B cell (primary cell): ENCODE measurements at regions not wholly inside any gene's neighbourhood (a gene's known extent, or its start where the extent isn't known, plus 50 kb on each side); places are given as distances from the start of the nearest gene placed in this dataset.

Source experiments
- ATAC-seq: fragments of 200-7000 bp; cut with Tn5 transposase; one replicate; pipeline ENCODE4 v1.10.0; 2021; ENCODE audit warnings: low read depth, mild to moderate bottlenecking, moderate number of reproducible peaks, moderate library complexity
- CTCF ChIA-PET: fragments of 350-600 bp; sonication (Branson Sonifier 250); formaldehyde crosslinking; loops from one replicate; lab custom pipeline; 2021; ENCODE audit warnings: antibody characterized with exemption, inconsistent platforms; lab: Charles Lee
- POLR2A ChIA-PET: fragments of 350-600 bp; sonication (Branson Sonifier 250); formaldehyde crosslinking; loops from one replicate; lab custom pipeline; 2021; ENCODE audit warnings: antibody characterized with exemption; lab: Charles Lee
- DNase-seq: peaks from one replicate; pipeline ENCODE4 v3.0.0; 2013
- H2AFZ ChIP-seq: 2 replicates; pipeline ENCODE4 v1.6.1; 2012; ENCODE audit warnings: mild to moderate bottlenecking, low read depth, low read length; ENCODE audit not compliant: insufficient read depth, poor library complexity, severe bottlenecking
- H3K27ac ChIP-seq, 2 donors: 1 replicate in 1 of 2; 2 replicates in 1 of 2; pipeline ENCODE4 v1.5.1; 2012 to 2013; ENCODE audit warnings: low read length in 2 of 2, mild to moderate bottlenecking in 2 of 2, moderate library complexity in 1 of 2
- H3K27me3 ChIP-seq, 4 experiments: fragments of 200-600 bp in 1 of 4; sonication (generic) in 1 of 4; replicated peaks in 1 of 4; 1 replicate in 2 of 4; 2 replicates in 2 of 4; pipeline versions ENCODE4 v1.6.1 to v1.7.0; 2013 to 2016; ENCODE audit warnings: low read length in 3 of 4, mild to moderate bottlenecking in 2 of 4, mixed read lengths in 1 of 4, moderate library complexity in 1 of 4; ENCODE audit not compliant: insufficient read depth in 4 of 4, control insufficient read depth in 3 of 4; ENCODE audit errors: control extremely low read depth in 1 of 4
- H3K36me3 ChIP-seq, 2 experiments: replicated peaks in 1 of 2; 1 replicate in 1 of 2; 2 replicates in 1 of 2; pipeline versions ENCODE4 v1.6.1 to v1.7.1; 2013; ENCODE audit warnings: low read length in 1 of 2; ENCODE audit not compliant: insufficient read depth in 2 of 2, control insufficient read depth in 1 of 2; ENCODE audit errors: control extremely low read depth in 1 of 2, extremely low read depth in 1 of 2
- H3K4me1 ChIP-seq, 2 donors: fragments of 200-600 bp in 1 of 2; sonication (generic) in 1 of 2; 1 replicate in 1 of 2; 2 replicates in 1 of 2; pipeline versions ENCODE4 v1.5.1 to v1.6.1; 2013 to 2017; ENCODE audit warnings: low read length in 2 of 2; ENCODE audit not compliant: control insufficient read depth in 2 of 2, insufficient read depth in 2 of 2
- H3K4me2 ChIP-seq: replicated peaks from 2 replicates; pipeline ENCODE3; 2012; ENCODE audit warnings: mild to moderate bottlenecking, low read depth, low read length; ENCODE audit not compliant: poor library complexity, severe bottlenecking
- H3K4me3 ChIP-seq, 5 experiments: fragments of 200-600 bp in 1 of 5; sonication (generic) in 1 of 5; 1 replicate in 3 of 5; 2 replicates in 2 of 5; pipeline versions ENCODE4 v1.5.1 to v1.7.0; 2011 to 2016; ENCODE audit warnings: low read length in 4 of 5, mild to moderate bottlenecking in 4 of 5, low read depth in 2 of 5, control low read depth in 1 of 5, moderate library complexity in 1 of 5; ENCODE audit not compliant: insufficient read depth in 1 of 5; ENCODE audit errors: control extremely low read depth in 1 of 5, extremely low read depth in 1 of 5
- H3K79me2 ChIP-seq: fragments of 200-600 bp; sonication (generic); one replicate; pipeline ENCODE4 v1.6.0; 2016; ENCODE audit warnings: low read length; ENCODE audit not compliant: control insufficient read depth, insufficient read depth
- H3K9ac ChIP-seq: fragments of 200-600 bp; sonication (generic); 2 replicates; pipeline ENCODE4 v1.6.1; 2017; ENCODE audit warnings: mild to moderate bottlenecking, low read length, moderate library complexity
- H3K9me3 ChIP-seq, 3 donors: one replicate each; pipeline versions ENCODE4 v1.6.1 to v1.7.1; 2013; ENCODE audit warnings: low read length in 2 of 3; ENCODE audit not compliant: control insufficient read depth in 2 of 3, insufficient read depth in 1 of 3; ENCODE audit errors: control extremely low read depth in 1 of 3
- H4K20me1 ChIP-seq: 2 replicates; pipeline ENCODE4 v1.6.0; 2012; ENCODE audit warnings: mild to moderate bottlenecking, low read length; ENCODE audit not compliant: insufficient read depth, control insufficient read depth, poor library complexity, severe bottlenecking
- H3K27ac Mint-ChIP-seq: one replicate; pipeline ENCODE4 v1.8.0; 2021; ENCODE audit warnings: mixed read lengths
- H3K27me3 Mint-ChIP-seq: one replicate; pipeline ENCODE4 v1.8.0; 2021; ENCODE audit warnings: mixed read lengths
- H3K4me1 Mint-ChIP-seq: one replicate; pipeline ENCODE4 v1.8.0; 2021; ENCODE audit warnings: mixed read lengths
- H3K4me3 Mint-ChIP-seq: one replicate; pipeline ENCODE4 v1.8.0; 2021; ENCODE audit warnings: mixed read lengths
- H3K9me3 Mint-ChIP-seq: one replicate; pipeline ENCODE4 v1.8.0; 2022; ENCODE audit warnings: mixed read lengths; ENCODE audit not compliant: insufficient read depth
- EZH2 ChIP-seq: IDR thresholded peaks from 2 replicates; pipeline ENCODE4 v1.6.1; 2012; ENCODE audit warnings: borderline replicate concordance, low read depth, mild to moderate bottlenecking, moderate library complexity, low read length; ENCODE audit not compliant: insufficient read depth, poor library complexity, severe bottlenecking
- WGBS: methylation state at CpG from one replicate; pipeline ENCODE4 v1.1.5; 2013; ENCODE audit warnings: missing lambda C conversion rate; ENCODE audit not compliant: insufficient coverage; 5-methylcytosine and 5-hydroxymethylcytosine counted together
- intact Hi-C: fragments of 100-400 bp; cut with micrococcal nuclease; formaldehyde crosslinking; loops from one replicate; pipeline ENCODE4 v1.10.0; 2022
- TF ChIP-seq, protein P1 (sequence below): fragments of 200-600 bp; IDR thresholded peaks from one replicate; pipeline ENCODE4 v1.8.0; 2022; ENCODE audit warnings: antibody characterized with exemption, mild to moderate bottlenecking

DNA sequence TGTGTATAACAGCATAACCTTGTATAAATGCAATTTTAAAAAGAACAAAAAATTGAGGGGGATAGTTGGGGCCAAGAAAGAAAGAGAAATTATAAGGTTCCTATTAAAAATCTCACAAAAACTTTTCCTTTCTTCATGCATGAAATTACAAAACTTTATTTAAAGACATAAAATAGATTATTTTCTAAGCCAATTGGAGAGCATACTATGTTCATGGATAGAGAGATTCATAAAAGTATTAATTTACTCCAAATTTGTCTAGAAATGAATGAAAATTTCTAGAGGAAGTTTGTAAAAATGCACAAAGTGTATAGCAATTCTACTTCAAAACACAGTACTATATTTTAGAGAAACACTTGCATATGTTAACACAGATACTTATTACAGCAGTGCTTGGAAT lies 200.4 kb downstream of the PCSK1 start:
- DNase-seq = no peak
- H2AFZ ChIP-seq = no peak overlapping the region

DNA sequence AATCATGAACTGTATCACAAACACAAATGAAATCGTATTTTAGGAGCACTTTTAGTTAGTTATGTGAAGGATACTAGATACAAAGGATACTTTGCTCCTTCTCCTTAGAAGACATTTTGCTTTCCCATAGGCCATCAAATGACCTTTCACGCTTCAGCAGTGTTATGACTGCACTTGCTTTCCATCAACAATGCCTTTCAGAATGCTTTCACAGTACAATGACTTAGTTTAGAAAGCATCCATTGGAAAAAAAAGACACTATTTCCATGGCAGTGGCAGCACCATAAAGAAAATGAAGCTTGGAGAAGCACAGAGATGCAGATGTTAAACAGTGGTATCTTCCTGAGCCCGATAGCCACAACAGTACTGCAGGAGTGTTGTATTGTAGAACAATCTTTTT lies 203.9 kb downstream of the PCSK1 start:
- POLR2A ChIA-PET = no interaction called here
- Histone ChIP-seq H3K9ac (no peak overlapping the region), H3K4me3 (no peak overlapping the region), H3K36me3 (no peaks in the 10 kb centered on the region), H4K20me1 (no peaks in the 10 kb centered on the region), H3K4me2 (no peak overlapping the region), H3K9me3 (no peaks in the 10 kb centered on the region), H3K27ac (no peak overlapping the region), H3K79me2 (no peaks in the 10 kb centered on the region), H3K4me1 (no peaks in the 10 kb centered on the region), H3K27me3 (peaks cover 0 to 2% (median 0%) of the 10 kb centered on the region in 4 experiments), H2AFZ (no peak overlapping the region)
- intact Hi-C loops = no loop called here
- 100% methylated on average over 1 of the region's 3 CpGs for WGBS
- Mint-ChIP-seq H3K27me3 (peaks cover 11% of the 10 kb centered on the region), H3K4me1 (no peaks in the 10 kb centered on the region), H3K4me3 (no peak overlapping the region), H3K27ac (no peak overlapping the region), H3K9me3 (no peaks in the 10 kb centered on the region)
- DNase-seq = no peak
- ATAC-seq = no peak
- TF ChIP-seq EZH2 = no peak
- TF ChIP-seq, protein P1, sequence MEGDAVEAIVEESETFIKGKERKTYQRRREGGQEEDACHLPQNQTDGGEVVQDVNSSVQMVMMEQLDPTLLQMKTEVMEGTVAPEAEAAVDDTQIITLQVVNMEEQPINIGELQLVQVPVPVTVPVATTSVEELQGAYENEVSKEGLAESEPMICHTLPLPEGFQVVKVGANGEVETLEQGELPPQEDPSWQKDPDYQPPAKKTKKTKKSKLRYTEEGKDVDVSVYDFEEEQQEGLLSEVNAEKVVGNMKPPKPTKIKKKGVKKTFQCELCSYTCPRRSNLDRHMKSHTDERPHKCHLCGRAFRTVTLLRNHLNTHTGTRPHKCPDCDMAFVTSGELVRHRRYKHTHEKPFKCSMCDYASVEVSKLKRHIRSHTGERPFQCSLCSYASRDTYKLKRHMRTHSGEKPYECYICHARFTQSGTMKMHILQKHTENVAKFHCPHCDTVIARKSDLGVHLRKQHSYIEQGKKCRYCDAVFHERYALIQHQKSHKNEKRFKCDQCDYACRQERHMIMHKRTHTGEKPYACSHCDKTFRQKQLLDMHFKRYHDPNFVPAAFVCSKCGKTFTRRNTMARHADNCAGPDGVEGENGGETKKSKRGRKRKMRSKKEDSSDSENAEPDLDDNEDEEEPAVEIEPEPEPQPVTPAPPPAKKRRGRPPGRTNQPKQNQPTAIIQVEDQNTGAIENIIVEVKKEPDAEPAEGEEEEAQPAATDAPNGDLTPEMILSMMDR = no peak
- CTCF ChIA-PET = no interaction called here

More for the DNA sequence above, 200.4 kb downstream of the PCSK1 start:
- no peak overlapping the region for H3K4me3 ChIP-seq
- H3K4me1 ChIP-seq = no peaks in the 10 kb centered on the region
- no peak overlapping the region for H3K9ac ChIP-seq
- no peak for ATAC-seq
- H4K20me1 ChIP-seq = no peaks in the 10 kb centered on the region
- TF ChIP-seq, protein P1 = no peak
- TF ChIP-seq EZH2 = no peak
- POLR2A ChIA-PET = no interaction called here
- peaks cover 0 to 2% (median 0%) of the 10 kb centered on the region in 4 experiments for H3K27me3 ChIP-seq
- no peaks in the 10 kb centered on the region for H3K9me3 ChIP-seq
- Mint-ChIP-seq H3K27ac (no peak overlapping the region), H3K4me1 (no peaks in the 10 kb centered on the region), H3K9me3 (no peaks in the 10 kb centered on the region), H3K27me3 (peaks cover 6% of the 10 kb centered on the region), H3K4me3 (no peak overlapping the region)
- intact Hi-C loops = no loop called here
- no peaks in the 10 kb centered on the region for H3K36me3 ChIP-seq
- no peak overlapping the region for H3K4me2 ChIP-seq
- CTCF ChIA-PET = no interaction called here
- H3K27ac ChIP-seq = no peak overlapping the region
- no peaks in the 10 kb centered on the region for H3K79me2 ChIP-seq
